ENCODE measurements at regions not wholly inside any gene's neighbourhood (a gene's known extent, or its start where the extent isn't known, plus 50 kb on each side); places are given as distances from the start of the nearest gene placed in this dataset.

DNA sequence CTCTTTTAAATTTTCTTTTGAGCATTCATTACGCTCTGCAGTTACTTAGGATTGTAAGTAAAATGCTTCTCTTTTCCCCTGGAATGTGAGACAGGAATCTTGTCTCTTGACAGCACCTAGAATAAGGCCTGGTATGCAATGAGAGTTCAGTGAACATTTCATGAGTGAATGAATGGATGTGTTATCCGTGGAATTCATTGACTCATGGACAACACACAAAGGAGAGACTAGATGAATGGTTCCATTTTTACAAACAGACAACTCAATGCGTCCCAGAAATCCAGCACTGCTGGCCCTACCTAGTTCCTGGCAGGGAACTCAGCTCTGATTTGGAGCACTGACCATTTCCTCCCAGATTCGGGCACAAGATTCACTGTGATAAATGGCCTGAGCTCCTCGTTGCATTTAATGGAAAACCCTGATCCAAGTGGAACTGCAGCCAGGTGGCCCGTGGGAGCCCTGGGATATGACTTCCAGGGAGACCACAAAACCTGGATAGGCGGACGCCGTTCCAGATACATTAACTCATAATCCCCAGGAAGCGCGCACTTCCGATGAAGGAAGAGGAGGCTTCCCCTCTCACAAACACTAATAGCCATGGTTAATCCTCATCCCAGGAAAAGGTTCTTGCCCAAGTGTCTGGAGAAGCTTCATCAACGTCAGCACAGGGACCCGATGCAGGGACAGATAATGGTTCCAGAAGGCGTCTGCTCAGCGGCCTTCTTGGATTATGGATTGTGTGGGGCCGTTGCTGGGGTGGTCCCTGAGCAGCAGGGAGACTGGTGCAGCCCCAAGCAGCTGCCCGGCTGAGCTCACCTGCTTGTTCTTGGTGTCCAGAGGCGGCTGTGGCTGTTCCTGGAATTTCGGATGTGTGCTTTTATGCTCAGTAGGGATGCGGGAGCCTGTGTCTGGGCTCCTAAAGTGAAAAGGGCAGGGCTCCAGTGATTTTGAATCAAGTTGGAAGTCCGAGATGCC, 211.1 kb upstream of the TSHZ3 start:
- DNase-seq (ENCODE audit: low spot score): no peak

GRCh38 chr19:31562966-31563612, 213.9 kb upstream of the TSHZ3 start:
- DNase-seq (ENCODE audit: low spot score): no peak

- no peak for DNase-seq (ENCODE audit: low spot score)
These were observed 218.5 kb upstream of the TSHZ3 start for GRCh38 chr19:31567776-31568175.

GRCh38 chr19:31568724-31569123, 219.5 kb upstream of the TSHZ3 start:
- DNase-seq (ENCODE audit: low spot score): no peak

- no peak for DNase-seq (ENCODE audit: low spot score)
These were observed 221.5 kb upstream of the TSHZ3 start for GRCh38 chr19:31570718-31571117.

- DNase-seq (ENCODE audit: low spot score): no peak
These were observed 223.1 kb upstream of the TSHZ3 start for GRCh38 chr19:31572102-31572975.

DNA sequence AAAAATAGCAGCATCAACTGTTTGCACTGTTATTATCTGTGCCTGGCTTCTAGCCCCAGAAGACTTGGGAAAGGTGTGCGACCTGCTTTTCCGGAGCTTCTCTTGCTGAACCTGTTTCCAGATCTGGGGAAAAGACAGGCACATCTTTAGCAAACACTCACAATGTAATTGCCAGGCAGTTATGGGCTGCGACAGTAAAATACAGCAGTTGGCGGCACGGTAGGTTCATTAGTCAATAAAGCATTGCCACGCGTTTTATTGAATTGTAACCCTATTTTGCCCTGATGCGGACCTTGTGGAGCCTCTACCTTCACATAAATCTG, 223.7 kb upstream of the TSHZ3 start:
- DNase-seq (ENCODE audit: low spot score): no peak

- no peak for DNase-seq (ENCODE audit: low spot score)
These were observed 225.2 kb upstream of the TSHZ3 start for GRCh38 chr19:31574251-31574973.

DNA sequence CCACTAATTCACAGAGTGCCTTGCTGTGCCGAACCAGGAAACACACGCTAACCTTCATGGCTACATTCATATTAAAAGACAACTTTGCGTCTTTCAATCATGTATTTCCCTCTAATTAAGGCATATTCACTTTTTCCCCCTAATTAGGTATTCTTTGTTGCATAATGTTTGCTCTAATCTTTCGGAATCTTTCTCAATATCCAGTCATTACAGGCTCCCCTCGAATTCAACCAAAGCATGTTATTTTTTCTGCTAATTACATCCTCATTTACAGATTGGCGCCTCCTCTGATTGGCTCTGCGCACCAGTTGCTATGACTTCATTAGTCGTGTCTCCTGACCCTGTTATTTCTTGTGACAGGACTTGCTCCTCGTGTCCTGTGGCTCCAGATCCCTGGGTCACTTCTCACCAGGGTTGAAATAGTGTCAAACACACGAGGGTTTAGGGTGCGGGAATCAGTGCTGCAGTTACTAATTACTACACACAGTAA, 226.7 kb upstream of the TSHZ3 start:
- no peak for DNase-seq (ENCODE audit: low spot score)

GRCh38 chr19:31578326-31578725, 229.1 kb upstream of the TSHZ3 start:
- no peak for DNase-seq (ENCODE audit: low spot score)

- no peak for DNase-seq (ENCODE audit: low spot score)
These were observed 233.9 kb upstream of the TSHZ3 start for GRCh38 chr19:31583148-31583547.

- no peak for DNase-seq (ENCODE audit: low spot score)
These were observed 237.0 kb upstream of the TSHZ3 start for GRCh38 chr19:31586282-31586681.

DNA sequence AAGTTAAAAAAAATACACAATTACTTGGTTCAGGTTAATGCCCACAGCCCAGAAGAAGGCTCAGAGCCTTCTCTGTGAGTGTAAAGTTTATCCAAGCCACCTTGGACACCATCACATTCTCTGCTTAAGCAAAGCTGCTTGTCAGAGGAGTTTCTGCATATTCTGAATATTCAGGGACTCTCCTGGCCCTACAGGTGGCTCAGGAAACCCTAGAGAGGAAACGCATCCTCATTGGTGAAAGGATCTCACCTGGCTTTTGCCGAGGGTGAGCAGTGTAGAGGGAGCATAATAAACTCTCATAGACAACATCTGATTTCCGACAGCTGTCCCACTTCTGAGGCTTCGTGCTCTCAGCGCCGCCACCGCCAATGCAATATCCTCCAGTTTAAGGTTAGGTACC, 239.9 kb upstream of the TSHZ3 start:
- DNase-seq (ENCODE audit: low spot score): no peak

DNA sequence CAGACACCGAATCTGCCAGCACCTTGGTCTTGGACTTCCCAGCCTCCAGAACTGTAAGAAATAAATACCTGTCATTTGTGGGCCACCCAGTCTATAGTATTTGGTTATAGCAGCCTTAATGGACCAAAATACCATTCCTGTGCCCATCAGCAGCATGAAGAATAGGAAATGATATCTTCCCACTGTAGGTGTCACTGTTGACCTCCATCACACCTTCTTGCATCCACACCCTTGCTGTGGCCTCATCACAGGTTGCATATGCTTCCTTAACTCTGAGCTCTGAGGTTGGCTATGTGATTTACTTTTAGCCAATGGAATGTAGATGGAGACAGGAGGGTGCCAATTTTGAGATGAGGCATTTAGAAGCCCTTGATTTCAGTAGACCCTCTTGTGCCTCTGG, 242.0 kb upstream of the TSHZ3 start:
- no peak for DNase-seq (ENCODE audit: low spot score)

DNA sequence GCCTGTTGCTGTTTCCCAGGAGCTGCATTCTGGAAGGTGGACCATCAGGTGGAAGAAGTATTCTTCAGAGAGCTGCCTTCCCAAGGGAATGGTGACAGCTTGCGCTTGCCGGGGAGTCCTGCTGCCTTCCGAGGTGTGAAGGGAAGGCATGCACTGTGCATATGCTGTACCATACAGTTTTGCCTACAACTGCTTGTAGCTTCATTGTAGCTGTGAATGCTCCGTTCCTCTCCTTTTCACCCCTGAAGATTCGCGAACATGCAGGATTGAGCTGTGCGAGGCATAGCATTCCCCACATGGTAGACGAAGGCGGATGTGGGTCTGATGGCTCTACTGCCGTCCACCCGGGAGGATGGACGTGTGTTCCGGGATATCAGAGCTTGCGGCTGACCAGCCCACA, 243.2 kb upstream of the TSHZ3 start:
- DNase-seq (ENCODE audit: low spot score): no peak

DNA sequence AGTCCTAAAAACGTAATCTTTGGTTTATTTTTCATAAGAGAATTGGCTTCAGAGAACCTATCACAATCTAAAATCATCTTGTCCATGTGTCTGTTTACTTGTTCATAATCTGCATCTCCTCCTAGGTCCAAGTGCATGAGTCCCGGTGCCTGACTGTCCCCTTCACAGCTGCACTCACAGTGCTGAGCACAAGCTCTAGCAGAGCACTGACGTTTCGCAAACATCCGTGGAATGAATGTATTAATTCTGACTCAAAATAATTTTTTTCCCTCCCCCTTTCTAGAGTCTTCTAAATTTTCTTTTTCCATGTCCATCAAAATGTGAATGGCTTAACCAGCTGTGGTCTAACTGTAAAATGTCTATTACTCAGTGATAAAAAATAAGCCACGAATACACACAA, 245.5 kb upstream of the TSHZ3 start:
- DNase-seq (ENCODE audit: low spot score): no peak

DNA sequence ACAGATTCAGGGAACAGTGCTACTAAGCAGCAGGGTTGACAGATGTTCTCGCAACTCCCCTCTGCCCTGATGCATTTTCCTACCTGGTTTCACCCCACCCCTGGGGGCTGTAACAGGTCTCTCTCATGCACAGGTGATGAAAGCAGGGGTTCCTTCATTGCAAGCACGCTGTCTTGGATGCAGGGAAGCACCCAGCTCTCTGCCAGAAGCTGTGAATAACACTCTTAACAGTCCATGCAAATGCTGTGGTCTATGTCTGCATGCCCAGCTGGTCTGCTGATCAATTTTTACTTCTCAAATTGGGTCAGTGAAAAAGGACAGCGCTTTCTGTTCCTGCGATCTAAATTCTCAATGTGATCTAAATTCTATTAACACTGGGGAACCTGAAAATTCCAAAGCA, 246.3 kb upstream of the TSHZ3 start:
- no peak for DNase-seq (ENCODE audit: low spot score)

GRCh38 chr19:31596751-31597150, 247.5 kb upstream of the TSHZ3 start:
- no peak for DNase-seq (ENCODE audit: low spot score)

GRCh38 chr19:31597616-31598015, 248.4 kb upstream of the TSHZ3 start:
- no peak for DNase-seq (ENCODE audit: low spot score)

GRCh38 chr19:31598730-31599238, 249.5 kb upstream of the TSHZ3 start:
- no peak for DNase-seq (ENCODE audit: low spot score)

GRCh38 chr19:31600731-31601295, 251.6 kb upstream of the TSHZ3 start:
- no peak for DNase-seq (ENCODE audit: low spot score)
